B cell (primary cell): ENCODE measurements at regions not wholly inside any gene's neighbourhood (a gene's known extent, or its start where the extent isn't known, plus 50 kb on each side); places are given as distances from the start of the nearest gene placed in this dataset.

Experiments
- ATAC-seq: fragments of 200-7000 bp; cut with Tn5 transposase; one replicate; pipeline ENCODE4 v1.10.0; 2021; ENCODE audit warnings: low read depth, mild to moderate bottlenecking, moderate number of reproducible peaks, moderate library complexity
- CTCF ChIA-PET: fragments of 350-600 bp; sonication (Branson Sonifier 250); formaldehyde crosslinking; loops from one replicate; lab custom pipeline; 2021; ENCODE audit warnings: antibody characterized with exemption, inconsistent platforms; lab: Charles Lee
- POLR2A ChIA-PET: fragments of 350-600 bp; sonication (Branson Sonifier 250); formaldehyde crosslinking; loops from one replicate; lab custom pipeline; 2021; ENCODE audit warnings: antibody characterized with exemption; lab: Charles Lee
- DNase-seq: peaks from one replicate; pipeline ENCODE4 v3.0.0; 2013
- H2AFZ ChIP-seq: 2 replicates; pipeline ENCODE4 v1.6.1; 2012; ENCODE audit warnings: mild to moderate bottlenecking, low read depth, low read length; ENCODE audit not compliant: insufficient read depth, poor library complexity, severe bottlenecking
- H3K27ac ChIP-seq, 2 donors: 1 replicate in 1 of 2; 2 replicates in 1 of 2; pipeline ENCODE4 v1.5.1; 2012 to 2013; ENCODE audit warnings: low read length in 2 of 2, mild to moderate bottlenecking in 2 of 2, moderate library complexity in 1 of 2
- H3K27me3 ChIP-seq, 4 experiments: fragments of 200-600 bp in 1 of 4; sonication (generic) in 1 of 4; replicated peaks in 1 of 4; 1 replicate in 2 of 4; 2 replicates in 2 of 4; pipeline versions ENCODE4 v1.6.1 to v1.7.0; 2013 to 2016; ENCODE audit warnings: low read length in 3 of 4, mild to moderate bottlenecking in 2 of 4, mixed read lengths in 1 of 4, moderate library complexity in 1 of 4; ENCODE audit not compliant: insufficient read depth in 4 of 4, control insufficient read depth in 3 of 4; ENCODE audit errors: control extremely low read depth in 1 of 4
- H3K36me3 ChIP-seq, 2 experiments: replicated peaks in 1 of 2; 1 replicate in 1 of 2; 2 replicates in 1 of 2; pipeline versions ENCODE4 v1.6.1 to v1.7.1; 2013; ENCODE audit warnings: low read length in 1 of 2; ENCODE audit not compliant: insufficient read depth in 2 of 2, control insufficient read depth in 1 of 2; ENCODE audit errors: control extremely low read depth in 1 of 2, extremely low read depth in 1 of 2
- H3K4me1 ChIP-seq, 2 donors: fragments of 200-600 bp in 1 of 2; sonication (generic) in 1 of 2; 1 replicate in 1 of 2; 2 replicates in 1 of 2; pipeline versions ENCODE4 v1.5.1 to v1.6.1; 2013 to 2017; ENCODE audit warnings: low read length in 2 of 2; ENCODE audit not compliant: control insufficient read depth in 2 of 2, insufficient read depth in 2 of 2
- H3K4me2 ChIP-seq: replicated peaks from 2 replicates; pipeline ENCODE3; 2012; ENCODE audit warnings: mild to moderate bottlenecking, low read depth, low read length; ENCODE audit not compliant: poor library complexity, severe bottlenecking
- H3K4me3 ChIP-seq, 5 experiments: fragments of 200-600 bp in 1 of 5; sonication (generic) in 1 of 5; 1 replicate in 3 of 5; 2 replicates in 2 of 5; pipeline versions ENCODE4 v1.5.1 to v1.7.0; 2011 to 2016; ENCODE audit warnings: low read length in 4 of 5, mild to moderate bottlenecking in 4 of 5, low read depth in 2 of 5, control low read depth in 1 of 5, moderate library complexity in 1 of 5; ENCODE audit not compliant: insufficient read depth in 1 of 5; ENCODE audit errors: control extremely low read depth in 1 of 5, extremely low read depth in 1 of 5
- H3K79me2 ChIP-seq: fragments of 200-600 bp; sonication (generic); one replicate; pipeline ENCODE4 v1.6.0; 2016; ENCODE audit warnings: low read length; ENCODE audit not compliant: control insufficient read depth, insufficient read depth
- H3K9ac ChIP-seq: fragments of 200-600 bp; sonication (generic); 2 replicates; pipeline ENCODE4 v1.6.1; 2017; ENCODE audit warnings: mild to moderate bottlenecking, low read length, moderate library complexity
- H3K9me3 ChIP-seq, 3 donors: one replicate each; pipeline versions ENCODE4 v1.6.1 to v1.7.1; 2013; ENCODE audit warnings: low read length in 2 of 3; ENCODE audit not compliant: control insufficient read depth in 2 of 3, insufficient read depth in 1 of 3; ENCODE audit errors: control extremely low read depth in 1 of 3
- H4K20me1 ChIP-seq: 2 replicates; pipeline ENCODE4 v1.6.0; 2012; ENCODE audit warnings: mild to moderate bottlenecking, low read length; ENCODE audit not compliant: insufficient read depth, control insufficient read depth, poor library complexity, severe bottlenecking
- H3K27ac Mint-ChIP-seq: one replicate; pipeline ENCODE4 v1.8.0; 2021; ENCODE audit warnings: mixed read lengths
- H3K27me3 Mint-ChIP-seq: one replicate; pipeline ENCODE4 v1.8.0; 2021; ENCODE audit warnings: mixed read lengths
- H3K4me1 Mint-ChIP-seq: one replicate; pipeline ENCODE4 v1.8.0; 2021; ENCODE audit warnings: mixed read lengths
- H3K4me3 Mint-ChIP-seq: one replicate; pipeline ENCODE4 v1.8.0; 2021; ENCODE audit warnings: mixed read lengths
- H3K9me3 Mint-ChIP-seq: one replicate; pipeline ENCODE4 v1.8.0; 2022; ENCODE audit warnings: mixed read lengths; ENCODE audit not compliant: insufficient read depth
- EZH2 ChIP-seq: IDR thresholded peaks from 2 replicates; pipeline ENCODE4 v1.6.1; 2012; ENCODE audit warnings: borderline replicate concordance, low read depth, mild to moderate bottlenecking, moderate library complexity, low read length; ENCODE audit not compliant: insufficient read depth, poor library complexity, severe bottlenecking
- WGBS: methylation state at CpG from one replicate; pipeline ENCODE4 v1.1.5; 2013; ENCODE audit warnings: missing lambda C conversion rate; ENCODE audit not compliant: insufficient coverage; 5-methylcytosine and 5-hydroxymethylcytosine counted together
- intact Hi-C: fragments of 100-400 bp; cut with micrococcal nuclease; formaldehyde crosslinking; loops from one replicate; pipeline ENCODE4 v1.10.0; 2022
- TF ChIP-seq, protein P1 (sequence below): fragments of 200-600 bp; IDR thresholded peaks from one replicate; pipeline ENCODE4 v1.8.0; 2022; ENCODE audit warnings: antibody characterized with exemption, mild to moderate bottlenecking

- TF ChIP-seq, protein P1, sequence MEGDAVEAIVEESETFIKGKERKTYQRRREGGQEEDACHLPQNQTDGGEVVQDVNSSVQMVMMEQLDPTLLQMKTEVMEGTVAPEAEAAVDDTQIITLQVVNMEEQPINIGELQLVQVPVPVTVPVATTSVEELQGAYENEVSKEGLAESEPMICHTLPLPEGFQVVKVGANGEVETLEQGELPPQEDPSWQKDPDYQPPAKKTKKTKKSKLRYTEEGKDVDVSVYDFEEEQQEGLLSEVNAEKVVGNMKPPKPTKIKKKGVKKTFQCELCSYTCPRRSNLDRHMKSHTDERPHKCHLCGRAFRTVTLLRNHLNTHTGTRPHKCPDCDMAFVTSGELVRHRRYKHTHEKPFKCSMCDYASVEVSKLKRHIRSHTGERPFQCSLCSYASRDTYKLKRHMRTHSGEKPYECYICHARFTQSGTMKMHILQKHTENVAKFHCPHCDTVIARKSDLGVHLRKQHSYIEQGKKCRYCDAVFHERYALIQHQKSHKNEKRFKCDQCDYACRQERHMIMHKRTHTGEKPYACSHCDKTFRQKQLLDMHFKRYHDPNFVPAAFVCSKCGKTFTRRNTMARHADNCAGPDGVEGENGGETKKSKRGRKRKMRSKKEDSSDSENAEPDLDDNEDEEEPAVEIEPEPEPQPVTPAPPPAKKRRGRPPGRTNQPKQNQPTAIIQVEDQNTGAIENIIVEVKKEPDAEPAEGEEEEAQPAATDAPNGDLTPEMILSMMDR = no peak
- no peak for TF ChIP-seq EZH2
- no peaks in the 10 kb centered on the region for H3K4me1 Mint-ChIP-seq
- ChIA-PET CTCF (no interaction called here), POLR2A (no interaction called here)
- peaks cover 0 to 7% (median 0%) of the 10 kb centered on the region in 3 donors for H3K9me3 ChIP-seq
- H3K27ac ChIP-seq = no peak overlapping the region
- 61% methylated on average over 4 of the region's 4 CpGs for WGBS
- H2AFZ ChIP-seq = no peak overlapping the region
- H3K4me1 ChIP-seq = no peaks in the 10 kb centered on the region
- H3K9ac ChIP-seq = no peak overlapping the region
- H3K27ac Mint-ChIP-seq = no peak overlapping the region
- no peak for DNase-seq
- intact Hi-C loops = no loop called here
- no peak for ATAC-seq
- no peak overlapping the region for H3K4me3 Mint-ChIP-seq
- H3K4me3 ChIP-seq = no peak overlapping the region
- H3K27me3 ChIP-seq = no peaks in the 10 kb centered on the region
- no peaks in the 10 kb centered on the region for H3K9me3 Mint-ChIP-seq
- H3K79me2 ChIP-seq = no peaks in the 10 kb centered on the region
- H4K20me1 ChIP-seq = no peaks in the 10 kb centered on the region
- H3K4me2 ChIP-seq = no peak overlapping the region
- no peaks in the 10 kb centered on the region for H3K36me3 ChIP-seq
- H3K27me3 Mint-ChIP-seq = peaks cover 5% of the 10 kb centered on the region
Measured at GRCh38 chr7:42456756-42457276, 219.8 kb upstream of the GLI3 start.

GRCh38 chr7:42456267-42456666, 219.3 kb upstream of the GLI3 start:
- Histone ChIP-seq H3K9me3 (peaks cover 0 to 7% (median 0%) of the 10 kb centered on the region in 3 donors), H3K4me1 (no peaks in the 10 kb centered on the region), H3K4me2 (no peak overlapping the region), H3K79me2 (no peaks in the 10 kb centered on the region), H3K36me3 (no peaks in the 10 kb centered on the region), H3K27ac (no peak overlapping the region), H3K27me3 (no peaks in the 10 kb centered on the region), H3K9ac (no peak overlapping the region), H3K4me3 (no peak overlapping the region), H4K20me1 (no peaks in the 10 kb centered on the region), H2AFZ (no peak overlapping the region)
- ATAC-seq = no peak
- TF ChIP-seq, protein P1 = no peak
- TF ChIP-seq EZH2 = no peak
- no peak for DNase-seq
- intact Hi-C loops = no loop called here
- no peaks in the 10 kb centered on the region for H3K4me1 Mint-ChIP-seq
- WGBS = 74% methylated on average over 5 of the region's 6 CpGs
- H3K4me3 Mint-ChIP-seq = no peak overlapping the region
- no peaks in the 10 kb centered on the region for H3K9me3 Mint-ChIP-seq
- ChIA-PET POLR2A (no interaction called here), CTCF (no interaction called here)
- H3K27ac Mint-ChIP-seq = no peak overlapping the region
- H3K27me3 Mint-ChIP-seq = peaks cover 5% of the 10 kb centered on the region
